Liver (tissue), 3 donors: ENCODE measurements at regions not wholly inside any gene's neighbourhood (a gene's known extent, or its start where the extent isn't known, plus 50 kb on each side); places are given as distances from the start of the nearest gene placed in this dataset.

ENCODE experiments used
- JUND ChIP-seq, 2 donors: IDR thresholded peaks; 2 replicates each; pipeline ENCODE4 v1.6.1; 2016; ENCODE audit warnings: antibody characterized with exemption in 2 of 2
- TAF1 ChIP-seq: conservative IDR thresholded peaks from 2 replicates; pipeline ENCODE4 v1.6.1; 2016; ENCODE audit warnings: antibody characterized with exemption, mild to moderate bottlenecking
- TF ChIP-seq, protein P1 (sequence below): IDR thresholded peaks from 2 replicates; pipeline ENCODE4 v1.6.1; 2016; ENCODE audit warnings: antibody characterized with exemption
- TF ChIP-seq, protein P2 (sequence below): fragments of 150-350 bp; IDR thresholded peaks from 2 replicates; pipeline ENCODE4 v1.5.1; 2017; ENCODE audit warnings: improper control_type of control experiment, low read depth, low read length; ENCODE audit not compliant: missing input control
- donor health status: healthy.
- donor health status: healthy.

GRCh38 chr19:30755581-30755980, 383.4 kb downstream of the ZNF536 start:
- TF ChIP-seq, protein P1, sequence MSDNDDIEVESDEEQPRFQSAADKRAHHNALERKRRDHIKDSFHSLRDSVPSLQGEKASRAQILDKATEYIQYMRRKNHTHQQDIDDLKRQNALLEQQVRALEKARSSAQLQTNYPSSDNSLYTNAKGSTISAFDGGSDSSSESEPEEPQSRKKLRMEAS, result no peak
- TF ChIP-seq JUND (IDR thresholded peaks at IDR 0.05) (no peak), TAF1 (no peak)
- TF ChIP-seq, protein P2, sequence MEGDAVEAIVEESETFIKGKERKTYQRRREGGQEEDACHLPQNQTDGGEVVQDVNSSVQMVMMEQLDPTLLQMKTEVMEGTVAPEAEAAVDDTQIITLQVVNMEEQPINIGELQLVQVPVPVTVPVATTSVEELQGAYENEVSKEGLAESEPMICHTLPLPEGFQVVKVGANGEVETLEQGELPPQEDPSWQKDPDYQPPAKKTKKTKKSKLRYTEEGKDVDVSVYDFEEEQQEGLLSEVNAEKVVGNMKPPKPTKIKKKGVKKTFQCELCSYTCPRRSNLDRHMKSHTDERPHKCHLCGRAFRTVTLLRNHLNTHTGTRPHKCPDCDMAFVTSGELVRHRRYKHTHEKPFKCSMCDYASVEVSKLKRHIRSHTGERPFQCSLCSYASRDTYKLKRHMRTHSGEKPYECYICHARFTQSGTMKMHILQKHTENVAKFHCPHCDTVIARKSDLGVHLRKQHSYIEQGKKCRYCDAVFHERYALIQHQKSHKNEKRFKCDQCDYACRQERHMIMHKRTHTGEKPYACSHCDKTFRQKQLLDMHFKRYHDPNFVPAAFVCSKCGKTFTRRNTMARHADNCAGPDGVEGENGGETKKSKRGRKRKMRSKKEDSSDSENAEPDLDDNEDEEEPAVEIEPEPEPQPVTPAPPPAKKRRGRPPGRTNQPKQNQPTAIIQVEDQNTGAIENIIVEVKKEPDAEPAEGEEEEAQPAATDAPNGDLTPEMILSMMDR, result no peak
